SU-DHL-6 (cell line): ENCODE measurements at regions not wholly inside any gene's neighbourhood (a gene's known extent, or its start where the extent isn't known, plus 50 kb on each side); places are given as distances from the start of the nearest gene placed in this dataset.

Source experiments
- H2AFZ ChIP-seq: fragments of 200-600 bp; sonication (generic); 2 replicates; pipeline ENCODE4 v1.6.1; 2014; ENCODE audit warnings: low read depth, mild to moderate bottlenecking, moderate library complexity, mixed read lengths, antibody characterized with exemption, low read length; ENCODE audit not compliant: severe bottlenecking
- H3F3A ChIP-seq: fragments of 200-600 bp; shearing (Covaris generic); 2 replicates; pipeline ENCODE4 v1.6.0; 2016; ENCODE audit warnings: antibody characterized with exemption, mild to moderate bottlenecking; ENCODE audit not compliant: insufficient read depth
- H3K27ac ChIP-seq: fragments of 200-600 bp; sonication (generic); 2 replicates; pipeline ENCODE4 v1.5.1; 2016; ENCODE audit warnings: low read depth, mild to moderate bottlenecking, low read length, moderate library complexity, mixed read lengths
- H3K27me3 ChIP-seq: fragments of 200-600 bp; sonication (generic), shearing (Covaris generic); 2 replicates; pipeline ENCODE4 v1.6.0; 2014; ENCODE audit warnings: mild to moderate bottlenecking, low read length
- H3K36me3 ChIP-seq: fragments of 200-600 bp; sonication (generic); 2 replicates; pipeline ENCODE4 v1.6.1; 2014; ENCODE audit warnings: mild to moderate bottlenecking, low read length, mixed read lengths
- H3K4me2 ChIP-seq: fragments of 300-600, 200-600 bp; shearing (Covaris generic), sonication (generic); 2 replicates; pipeline ENCODE4 v1.6.0; 2014; ENCODE audit warnings: low read length, low read depth, mild to moderate bottlenecking; ENCODE audit not compliant: poor library complexity, severe bottlenecking
- H3K4me3 ChIP-seq: fragments of 200-600 bp; sonication (generic); 2 replicates; pipeline ENCODE4 v1.5.1; 2014; ENCODE audit warnings: antibody characterized with exemption, low read length, mild to moderate bottlenecking, mixed read lengths; ENCODE audit not compliant: insufficient read depth, poor library complexity, severe bottlenecking
- H3K79me2 ChIP-seq: fragments of 200-600 bp; sonication (generic); 2 replicates; pipeline ENCODE4 v1.6.1; 2014; ENCODE audit warnings: mild to moderate bottlenecking, low read length, moderate library complexity; ENCODE audit not compliant: insufficient read depth
- H3K9ac ChIP-seq: fragments of 200-600 bp; sonication (generic); 2 replicates; pipeline ENCODE4 v1.7.0; 2014; ENCODE audit warnings: mild to moderate bottlenecking, low read length
- H3K9me2 ChIP-seq: fragments of 200-600 bp; sonication (generic); replicated peaks from 2 replicates; pipeline ENCODE4 v1.6.1; 2014; ENCODE audit warnings: low read length; ENCODE audit not compliant: insufficient read depth
- H3K9me3 ChIP-seq: fragments of 200-600 bp; sonication (generic); 2 replicates; pipeline ENCODE4 v1.6.1; 2014; ENCODE audit warnings: low read length, mixed read lengths; ENCODE audit not compliant: insufficient read depth
- H4K20me1 ChIP-seq: fragments of 200-600 bp; sonication (generic); 2 replicates; pipeline ENCODE4 v1.6.1; 2014; ENCODE audit warnings: low read depth, mild to moderate bottlenecking, antibody characterized with exemption, low read length, moderate library complexity, mixed read lengths
- EZH2phosphoT487 ChIP-seq: fragments of 200-600 bp; sonication (generic), shearing (Covaris generic); conservative IDR thresholded peaks from 2 replicates; pipeline ENCODE4 v1.6.1; 2018; ENCODE audit warnings: mild to moderate bottlenecking, antibody characterized with exemption, low read length, moderate library complexity, mixed read lengths
- TF ChIP-seq, protein P1 (sequence below): fragments of 200-600 bp; sonication (generic); IDR thresholded peaks from one replicate; pipeline ENCODE4 v1.5.1; 2017; ENCODE audit warnings: antibody characterized with exemption, mild to moderate bottlenecking, low read length, moderate library complexity; ENCODE audit not compliant: insufficient read depth, poor library complexity, severe bottlenecking

DNA sequence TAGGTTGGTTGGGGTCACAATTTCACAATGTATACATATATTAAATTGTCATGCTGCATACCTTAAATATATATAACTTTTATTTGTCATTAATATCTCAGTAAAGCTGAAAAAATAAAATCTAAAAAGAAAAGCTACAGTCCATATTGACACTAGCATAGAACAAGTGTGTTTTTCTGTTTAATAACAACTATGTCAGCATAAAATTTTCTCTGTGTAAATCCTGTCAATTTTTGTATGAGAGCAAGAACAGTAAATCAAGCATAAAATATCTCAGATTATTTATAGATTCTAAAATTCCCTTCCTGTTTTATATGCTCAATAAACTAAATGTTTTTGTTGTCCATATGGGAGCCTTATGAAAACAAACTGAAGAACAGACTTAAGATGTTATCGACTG, 739.2 kb downstream of the MRPL39 start:
- H3K9ac ChIP-seq: no peak overlapping the region

DNA sequence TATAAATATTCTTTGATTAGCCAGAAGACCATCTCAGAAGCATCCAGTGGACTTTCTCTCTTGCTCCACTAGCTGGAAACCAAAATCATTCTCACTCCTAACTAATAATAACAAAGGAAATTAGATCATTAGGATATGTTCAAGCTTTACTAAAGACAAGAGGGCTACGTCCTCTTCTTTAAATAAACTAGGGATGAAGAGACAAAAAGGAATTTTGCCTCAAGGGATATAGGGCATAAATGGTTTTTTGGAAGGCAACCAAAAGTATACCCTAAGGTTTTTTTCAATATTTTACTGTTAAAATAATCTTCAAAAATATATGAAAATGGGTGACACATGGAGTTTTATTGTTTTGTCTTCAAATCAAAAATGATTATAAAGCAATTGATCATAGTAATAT, 745.8 kb downstream of the MRPL39 start:
- no peak overlapping the region for H2AFZ ChIP-seq
- H3K9me3 ChIP-seq: no peaks in the 10 kb centered on the region
- no peak overlapping the region for H3K9ac ChIP-seq
- H3K27ac ChIP-seq: no peak overlapping the region
- H3F3A ChIP-seq: no peaks in the 10 kb centered on the region
- H3K4me2 ChIP-seq: no peak overlapping the region
- no peaks in the 10 kb centered on the region for H3K79me2 ChIP-seq
- H3K27me3 ChIP-seq: no peaks in the 10 kb centered on the region
- no peaks in the 10 kb centered on the region for H3K9me2 ChIP-seq
- no peaks in the 10 kb centered on the region for H4K20me1 ChIP-seq
- H3K36me3 ChIP-seq: no peaks in the 10 kb centered on the region
- no peak overlapping the region for H3K4me3 ChIP-seq
- TF ChIP-seq, protein P1, sequence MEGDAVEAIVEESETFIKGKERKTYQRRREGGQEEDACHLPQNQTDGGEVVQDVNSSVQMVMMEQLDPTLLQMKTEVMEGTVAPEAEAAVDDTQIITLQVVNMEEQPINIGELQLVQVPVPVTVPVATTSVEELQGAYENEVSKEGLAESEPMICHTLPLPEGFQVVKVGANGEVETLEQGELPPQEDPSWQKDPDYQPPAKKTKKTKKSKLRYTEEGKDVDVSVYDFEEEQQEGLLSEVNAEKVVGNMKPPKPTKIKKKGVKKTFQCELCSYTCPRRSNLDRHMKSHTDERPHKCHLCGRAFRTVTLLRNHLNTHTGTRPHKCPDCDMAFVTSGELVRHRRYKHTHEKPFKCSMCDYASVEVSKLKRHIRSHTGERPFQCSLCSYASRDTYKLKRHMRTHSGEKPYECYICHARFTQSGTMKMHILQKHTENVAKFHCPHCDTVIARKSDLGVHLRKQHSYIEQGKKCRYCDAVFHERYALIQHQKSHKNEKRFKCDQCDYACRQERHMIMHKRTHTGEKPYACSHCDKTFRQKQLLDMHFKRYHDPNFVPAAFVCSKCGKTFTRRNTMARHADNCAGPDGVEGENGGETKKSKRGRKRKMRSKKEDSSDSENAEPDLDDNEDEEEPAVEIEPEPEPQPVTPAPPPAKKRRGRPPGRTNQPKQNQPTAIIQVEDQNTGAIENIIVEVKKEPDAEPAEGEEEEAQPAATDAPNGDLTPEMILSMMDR: no peak
- no peak for TF ChIP-seq EZH2phosphoT487

More for the DNA sequence above, 739.2 kb downstream of the MRPL39 start:
- H3K4me3 ChIP-seq: no peak overlapping the region
- no peaks in the 10 kb centered on the region for H3K9me2 ChIP-seq
- H3K27ac ChIP-seq: no peak overlapping the region
- H3K4me2 ChIP-seq: no peak overlapping the region
- no peak overlapping the region for H2AFZ ChIP-seq
- H3K27me3 ChIP-seq: no peaks in the 10 kb centered on the region
- no peaks in the 10 kb centered on the region for H3K79me2 ChIP-seq
- H3K36me3 ChIP-seq: peaks cover 3% of the 10 kb centered on the region; the same call in 1 of the 2 replicates
- TF ChIP-seq, protein P1: no peak
- TF ChIP-seq EZH2phosphoT487: no peak
- no peaks in the 10 kb centered on the region for H3F3A ChIP-seq
- no peaks in the 10 kb centered on the region for H4K20me1 ChIP-seq
- no peaks in the 10 kb centered on the region for H3K9me3 ChIP-seq

DNA sequence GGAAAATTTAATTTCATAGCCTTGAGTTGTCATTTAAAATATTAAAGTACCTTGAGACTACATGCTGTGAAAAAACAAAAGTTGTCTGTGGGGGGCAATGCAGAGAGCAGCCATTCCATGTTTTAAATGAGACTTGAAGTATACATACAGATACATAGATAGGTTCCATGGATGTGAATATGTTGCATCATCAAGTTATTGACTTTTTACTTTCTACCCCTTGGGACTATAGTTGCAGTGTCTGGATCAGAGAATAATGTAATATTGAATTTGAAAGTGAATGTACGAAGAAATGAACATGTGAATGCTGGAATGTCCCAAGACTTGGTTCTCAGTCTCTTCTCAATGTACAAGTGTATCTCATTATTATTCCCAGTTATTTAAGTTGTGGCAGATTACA, 751.0 kb downstream of the MRPL39 start:
- Histone ChIP-seq H3K9me3 (no peaks in the 10 kb centered on the region), H4K20me1 (no peaks in the 10 kb centered on the region), H3K27me3 (no peaks in the 10 kb centered on the region)

More for the DNA sequence above, 751.0 kb downstream of the MRPL39 start:
- Histone ChIP-seq H3K4me3 (no peak overlapping the region), H3K36me3 (no peaks in the 10 kb centered on the region), H3K27ac (no peak overlapping the region), H3K9ac (no peak overlapping the region), H3K9me2 (no peaks in the 10 kb centered on the region), H2AFZ (no peak overlapping the region), H3K4me2 (no peak overlapping the region), H3F3A (no peaks in the 10 kb centered on the region), H3K79me2 (no peaks in the 10 kb centered on the region)
- TF ChIP-seq EZH2phosphoT487: no peak
- TF ChIP-seq, protein P1: no peak
